WERI-Rb-1 (cell line): ENCODE measurements at regions not wholly inside any gene's neighbourhood (a gene's known extent, or its start where the extent isn't known, plus 50 kb on each side); places are given as distances from the start of the nearest gene placed in this dataset.

ENCODE experiments used
- DNase-seq: peaks from one replicate; pipeline ENCODE4 v3.0.0-alpha.2; 2020
- H3K27ac ChIP-seq: fragments of 250-450 bp; sonication (Bioruptor Pico); 2 replicates; pipeline ENCODE4 v1.5.1; 2020; ENCODE audit warnings: mild to moderate bottlenecking, moderate library complexity
- H3K27me3 ChIP-seq: fragments of 250-450 bp; sonication (Bioruptor Pico); 2 replicates; pipeline ENCODE4 v1.5.1; 2021; ENCODE audit warnings: mild to moderate bottlenecking, low read depth, moderate library complexity; ENCODE audit not compliant: insufficient read depth, severe bottlenecking
- H3K36me3 ChIP-seq: fragments of 250-450 bp; sonication (Bioruptor Pico); 2 replicates; pipeline ENCODE4 v1.5.1; 2020; ENCODE audit warnings: mild to moderate bottlenecking, moderate library complexity
- H3K4me3 ChIP-seq: 2 replicates; pipeline ENCODE4 v1.5.1; 2011; ENCODE audit warnings: low read depth, mild to moderate bottlenecking, control low read depth, low read length
- H3K9me3 ChIP-seq: fragments of 250-450 bp; sonication (Bioruptor Pico); 2 replicates; pipeline ENCODE4 v1.5.1; 2021; ENCODE audit warnings: mild to moderate bottlenecking, moderate library complexity; ENCODE audit not compliant: severe bottlenecking
- CTCF ChIP-seq: IDR thresholded peaks from 2 replicates; pipeline ENCODE4 v1.5.1; 2011; ENCODE audit warnings: low read depth, mild to moderate bottlenecking, control low read depth, inconsistent platforms, low read length

DNA sequence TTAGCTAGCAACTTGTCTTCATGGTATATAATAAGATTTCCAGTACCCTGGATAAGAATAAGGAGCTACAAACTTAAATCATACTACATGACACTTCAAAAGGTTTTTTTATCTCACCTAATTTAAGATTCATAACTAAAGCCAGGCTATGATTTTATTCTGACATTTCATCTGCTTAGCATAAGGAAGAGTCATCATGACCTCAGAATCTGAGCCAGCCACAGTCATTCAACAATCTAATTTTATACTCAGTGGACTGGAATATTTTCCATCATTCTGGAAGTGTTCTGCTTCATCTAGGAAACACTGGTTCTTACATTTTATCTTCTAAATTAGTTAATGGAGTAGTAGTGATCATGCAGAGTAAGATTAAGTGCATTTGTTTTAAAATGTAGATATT lies 102.1 kb upstream of the KCND2 start:
- no peak overlapping the region for H3K27ac ChIP-seq
- no peaks in the 10 kb centered on the region for H3K36me3 ChIP-seq
- no peak for DNase-seq
- H3K4me3 ChIP-seq = no peak overlapping the region
- no peaks in the 10 kb centered on the region for H3K27me3 ChIP-seq
- no peak for TF ChIP-seq CTCF
- H3K9me3 ChIP-seq = no peaks in the 10 kb centered on the region

DNA sequence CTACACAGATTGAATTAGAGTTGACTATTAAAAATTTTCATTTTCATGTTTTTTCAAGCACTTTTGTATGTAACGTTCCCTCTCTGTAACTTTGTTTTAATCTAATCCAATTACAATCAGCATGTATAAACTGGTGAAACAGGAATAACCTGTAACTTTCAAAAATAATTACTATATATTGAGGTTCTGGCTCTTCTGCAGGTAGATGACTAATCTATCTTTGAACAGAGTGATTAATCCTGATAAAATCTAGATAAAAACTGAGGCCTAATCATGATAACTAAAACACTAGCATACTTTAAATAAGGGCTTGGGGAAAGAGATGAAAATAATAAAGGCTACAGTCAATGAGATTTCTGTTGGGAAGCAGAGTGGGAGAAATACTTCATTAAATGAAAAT lies 101.6 kb upstream of the KCND2 start:
- no peak for DNase-seq
- TF ChIP-seq CTCF = no peak
- Histone ChIP-seq H3K9me3 (no peaks in the 10 kb centered on the region), H3K4me3 (no peak overlapping the region), H3K27me3 (no peaks in the 10 kb centered on the region), H3K27ac (no peak overlapping the region), H3K36me3 (no peaks in the 10 kb centered on the region)

DNA sequence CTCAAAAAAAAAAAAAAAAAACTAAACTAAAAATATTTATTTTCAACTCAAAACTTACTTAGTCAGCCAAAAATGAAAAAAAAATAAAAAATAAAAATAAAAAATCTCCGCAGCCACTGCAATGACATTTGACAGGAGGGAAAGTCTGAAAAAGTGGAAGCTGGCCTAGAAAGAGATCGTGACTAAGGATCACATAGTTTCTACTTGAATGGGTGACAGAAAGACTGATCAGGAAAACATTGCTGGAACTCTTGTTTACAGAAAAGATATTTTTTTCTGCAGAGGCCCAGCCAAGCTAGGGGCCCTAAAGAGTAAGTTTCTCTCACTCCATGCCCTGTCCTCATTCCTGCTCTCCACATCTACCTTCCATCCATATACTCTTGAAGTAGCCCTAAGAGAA lies 92.8 kb upstream of the KCND2 start:
- no peaks in the 10 kb centered on the region for H3K9me3 ChIP-seq
- DNase-seq = no peak
- no peaks in the 10 kb centered on the region for H3K36me3 ChIP-seq
- H3K4me3 ChIP-seq = no peak overlapping the region
- no peak for TF ChIP-seq CTCF
- H3K27ac ChIP-seq = no peak overlapping the region
- H3K27me3 ChIP-seq = no peaks in the 10 kb centered on the region

DNA sequence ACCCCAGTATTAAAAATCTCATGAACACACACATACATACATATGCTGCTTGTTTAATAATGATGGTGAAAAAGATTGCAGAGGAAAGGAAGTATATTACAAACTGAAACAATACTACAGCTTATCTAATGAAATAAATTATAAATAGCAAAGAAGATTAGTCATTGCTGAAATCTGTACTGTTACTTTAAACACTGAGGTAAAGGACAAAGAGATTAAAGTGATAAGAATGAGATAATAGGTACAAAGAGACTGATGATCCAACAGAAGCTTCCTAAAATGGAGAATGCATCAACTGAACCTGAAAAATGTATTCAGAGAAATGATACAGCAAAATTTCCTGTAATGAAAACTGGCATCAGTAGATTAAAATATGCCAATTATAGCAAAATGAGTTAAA lies 91.5 kb upstream of the KCND2 start:
- H3K27ac ChIP-seq = no peak overlapping the region
- no peak for DNase-seq
- H3K27me3 ChIP-seq = no peaks in the 10 kb centered on the region
- TF ChIP-seq CTCF = no peak
- no peak overlapping the region for H3K4me3 ChIP-seq
- H3K9me3 ChIP-seq = no peaks in the 10 kb centered on the region
- no peaks in the 10 kb centered on the region for H3K36me3 ChIP-seq

- Histone ChIP-seq H3K36me3 (no peaks in the 10 kb centered on the region), H3K27ac (no peak overlapping the region), H3K27me3 (no peaks in the 10 kb centered on the region), H3K4me3 (no peak overlapping the region), H3K9me3 (no peaks in the 10 kb centered on the region)
- no peak for DNase-seq
- TF ChIP-seq CTCF = no peak
Observed at GRCh38 chr7:120184866-120185265, 88.1 kb upstream of the KCND2 start.

DNA sequence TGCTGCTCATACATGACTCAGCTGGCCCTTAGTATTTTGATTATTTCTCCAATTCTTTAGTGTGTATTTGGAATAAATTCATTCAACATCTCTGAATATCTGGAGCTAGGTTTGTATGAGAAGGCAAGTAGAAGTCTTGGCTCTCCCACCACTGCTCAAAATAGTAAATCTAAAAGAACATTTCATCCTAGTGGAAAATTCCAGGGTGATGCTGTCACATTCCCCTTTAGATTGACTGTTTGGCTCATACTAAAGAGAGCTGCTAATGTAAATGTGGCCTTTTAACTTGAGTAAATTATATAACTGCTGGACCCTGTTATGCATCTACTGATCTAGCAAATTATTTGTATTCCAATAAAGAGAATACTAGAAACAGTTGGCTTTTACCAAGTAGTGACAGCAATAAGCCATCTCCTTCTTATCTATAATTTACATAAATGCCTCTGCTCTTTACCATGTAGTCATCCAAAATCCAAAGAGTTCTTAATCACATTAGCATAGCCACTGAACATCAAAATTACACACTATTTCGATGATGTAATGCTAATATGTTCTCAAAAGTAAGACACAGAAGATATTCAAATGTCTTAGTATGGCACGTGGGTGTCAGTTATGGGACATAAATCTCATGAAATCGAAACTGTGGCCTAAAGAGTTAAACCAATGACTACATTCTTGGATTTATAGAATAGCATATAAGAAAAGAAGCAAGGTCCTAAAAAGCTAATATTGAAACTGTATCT lies 86.9 kb upstream of the KCND2 start:
- TF ChIP-seq CTCF = no peak
- no peak for DNase-seq
- no peaks in the 10 kb centered on the region for H3K36me3 ChIP-seq

More for the DNA sequence above, 86.9 kb upstream of the KCND2 start:
- no peaks in the 10 kb centered on the region for H3K27me3 ChIP-seq
- H3K9me3 ChIP-seq = no peaks in the 10 kb centered on the region
- H3K27ac ChIP-seq = no peak overlapping the region
- no peak overlapping the region for H3K4me3 ChIP-seq
